ENCODE measurements at regions not wholly inside any gene's neighbourhood (a gene's known extent, or its start where the extent isn't known, plus 50 kb on each side); places are given as distances from the start of the nearest gene placed in this dataset.

DNA sequence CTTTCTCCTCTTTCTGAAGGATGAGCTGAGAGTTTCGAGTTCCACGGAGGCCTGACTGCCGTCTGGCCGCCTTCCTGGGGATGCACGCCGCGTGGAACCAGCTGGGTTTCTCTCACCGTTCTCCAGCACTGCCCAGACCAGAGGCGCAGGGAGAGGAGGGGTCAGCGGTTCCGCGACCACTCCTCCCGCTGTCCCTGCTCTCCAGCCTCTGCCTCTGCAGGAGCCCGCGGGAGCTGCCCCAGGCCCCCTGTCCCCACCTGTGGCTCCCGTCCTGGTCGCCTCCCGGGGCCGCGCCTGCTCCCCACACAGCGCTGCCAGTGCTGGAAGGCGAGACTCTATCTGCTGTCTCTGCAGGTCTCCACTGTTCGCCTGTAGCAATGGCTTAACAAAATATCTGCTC lies 106.8 kb upstream of the AFDN start:
- DNase-seq: no peak
- Histone ChIP-seq H3K9me3 (ENCODE audit: control insufficient read depth, low read length) (no peaks in the 10 kb centered on the region), H3K4me1 (ENCODE audit: control insufficient read depth, insufficient read depth, low read length, poor library complexity, severe bottlenecking) (no peaks in the 10 kb centered on the region), H3K36me3 (ENCODE audit: control insufficient read depth, insufficient read depth, low read length) (no peaks in the 10 kb centered on the region), H3K27ac (ENCODE audit: insufficient read depth, low read length, poor library complexity, severe bottlenecking) (no peak overlapping the region), H3K27me3 (replicated peaks; ENCODE audit: control insufficient read depth, insufficient read depth, low read length, poor library complexity, severe bottlenecking) (peaks cover 2% of the 10 kb centered on the region), H3K4me3 (ENCODE audit: insufficient read depth, low read depth, low read length, poor library complexity, severe bottlenecking) (no peak overlapping the region)

DNA sequence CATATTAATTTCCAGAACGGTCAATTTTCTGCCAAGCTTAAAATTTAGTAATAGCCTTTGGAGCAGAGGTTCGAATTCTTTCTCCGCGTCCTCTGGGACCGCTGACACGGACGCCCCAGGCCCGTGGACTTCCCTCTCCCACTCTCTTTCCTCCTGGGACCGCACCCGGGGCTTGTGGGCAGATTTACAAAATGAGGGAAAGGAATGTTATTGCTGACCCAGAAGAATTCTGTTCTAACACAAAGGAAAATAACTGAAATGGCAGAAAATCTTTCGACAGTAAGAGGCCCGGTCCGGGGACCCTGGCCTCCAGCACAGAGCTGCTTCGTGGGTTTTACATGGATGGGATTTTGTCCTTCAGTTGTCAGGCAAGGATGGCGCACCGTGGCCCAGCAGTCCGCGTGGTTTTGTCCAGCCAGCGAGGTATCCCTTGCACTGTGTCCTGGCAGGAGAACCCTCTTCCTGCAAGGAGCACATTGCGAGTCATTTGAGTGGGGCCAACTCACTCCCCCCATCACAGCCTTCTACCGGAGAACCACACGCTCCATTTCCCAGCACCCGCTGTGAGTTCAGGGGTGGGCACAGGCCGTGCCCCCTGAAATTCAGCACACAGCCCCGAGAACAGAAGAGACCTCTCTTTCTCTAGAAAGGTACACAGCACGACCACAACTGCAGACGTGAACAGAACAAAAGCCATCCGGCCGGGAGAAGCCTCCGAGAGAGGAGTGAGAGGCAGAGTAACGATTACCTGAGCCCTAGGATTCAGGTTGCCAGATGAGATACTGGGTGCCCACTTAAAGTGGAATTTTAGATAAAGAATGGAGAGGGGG lies 106.0 kb upstream of the AFDN start:
- peaks cover 1% of the 10 kb centered on the region for H3K27me3 ChIP-seq (replicated peaks; ENCODE audit: control insufficient read depth, insufficient read depth, low read length, poor library complexity, severe bottlenecking)
- no peak overlapping the region for H3K4me3 ChIP-seq (ENCODE audit: insufficient read depth, low read depth, low read length, poor library complexity, severe bottlenecking)
- no peaks in the 10 kb centered on the region for H3K9me3 ChIP-seq (ENCODE audit: control insufficient read depth, low read length)
- no peaks in the 10 kb centered on the region for H3K36me3 ChIP-seq (ENCODE audit: control insufficient read depth, insufficient read depth, low read length)
- DNase-seq: no peak
- no peaks in the 10 kb centered on the region for H3K4me1 ChIP-seq (ENCODE audit: control insufficient read depth, insufficient read depth, low read length, poor library complexity, severe bottlenecking)
- no peak overlapping the region for H3K27ac ChIP-seq (ENCODE audit: insufficient read depth, low read length, poor library complexity, severe bottlenecking)

DNA sequence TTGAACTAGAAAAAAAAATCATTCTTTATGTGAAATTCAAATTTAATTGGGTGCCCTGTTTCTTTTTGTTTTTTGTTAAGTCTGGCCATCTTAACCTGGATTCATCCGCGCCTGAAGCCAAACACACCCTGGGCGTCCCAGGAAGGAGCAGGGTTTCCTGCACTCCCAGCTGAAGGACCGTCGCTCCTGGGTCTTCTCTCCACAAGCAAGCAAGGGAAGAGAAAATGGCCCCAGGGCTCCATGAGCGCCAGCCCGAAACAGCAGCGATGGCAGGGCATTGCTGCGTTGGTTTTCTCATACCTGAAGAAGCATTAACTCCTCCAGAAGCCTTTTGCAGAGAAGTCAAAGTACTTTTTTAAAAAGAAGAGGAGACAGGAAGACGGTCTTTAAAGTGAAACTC lies 105.4 kb upstream of the AFDN start:
- Histone ChIP-seq H3K4me1 (ENCODE audit: control insufficient read depth, insufficient read depth, low read length, poor library complexity, severe bottlenecking) (no peaks in the 10 kb centered on the region), H3K27me3 (replicated peaks; ENCODE audit: control insufficient read depth, insufficient read depth, low read length, poor library complexity, severe bottlenecking) (no peaks in the 10 kb centered on the region), H3K4me3 (ENCODE audit: insufficient read depth, low read depth, low read length, poor library complexity, severe bottlenecking) (no peak overlapping the region), H3K36me3 (ENCODE audit: control insufficient read depth, insufficient read depth, low read length) (no peaks in the 10 kb centered on the region), H3K27ac (ENCODE audit: insufficient read depth, low read length, poor library complexity, severe bottlenecking) (no peak overlapping the region), H3K9me3 (ENCODE audit: control insufficient read depth, low read length) (no peaks in the 10 kb centered on the region)
- no peak for DNase-seq

DNA sequence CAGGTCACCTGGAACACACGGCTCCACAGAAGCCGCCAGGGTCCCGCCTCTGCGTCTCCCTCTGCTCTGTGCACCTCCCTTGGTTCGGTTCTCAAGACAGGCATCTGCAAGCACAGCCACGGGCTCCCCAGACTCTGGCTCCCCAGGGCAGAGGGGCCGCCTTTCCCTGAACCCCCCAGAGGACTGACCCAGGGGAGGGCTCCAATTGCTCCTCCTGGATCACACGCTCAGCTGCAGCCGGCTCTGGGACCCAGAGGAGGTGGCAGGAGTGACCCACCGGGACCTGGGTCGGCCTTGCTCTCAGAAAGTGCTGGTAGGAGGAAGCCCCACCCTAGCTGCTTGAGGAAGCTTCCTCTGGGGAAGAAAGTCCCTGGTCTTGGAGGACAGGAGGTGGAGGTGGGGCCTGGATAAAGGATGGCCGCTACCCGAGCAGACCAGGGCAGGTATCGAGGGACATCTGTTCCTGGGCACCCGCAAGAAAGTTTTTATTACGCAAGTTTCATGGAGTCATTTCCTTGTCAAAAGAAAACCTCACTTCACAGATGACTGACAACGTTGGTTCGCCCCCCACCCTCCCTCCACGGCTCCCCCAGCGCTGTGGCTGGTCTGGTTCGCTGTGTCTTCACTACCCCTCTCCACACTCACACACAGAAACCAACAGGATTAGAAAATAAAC lies 103.9 kb upstream of the AFDN start:
- Histone ChIP-seq H3K27ac (ENCODE audit: insufficient read depth, low read length, poor library complexity, severe bottlenecking) (no peak overlapping the region), H3K4me1 (ENCODE audit: control insufficient read depth, insufficient read depth, low read length, poor library complexity, severe bottlenecking) (no peaks in the 10 kb centered on the region), H3K27me3 (replicated peaks; ENCODE audit: control insufficient read depth, insufficient read depth, low read length, poor library complexity, severe bottlenecking) (no peaks in the 10 kb centered on the region), H3K4me3 (ENCODE audit: insufficient read depth, low read depth, low read length, poor library complexity, severe bottlenecking) (no peak overlapping the region), H3K36me3 (ENCODE audit: control insufficient read depth, insufficient read depth, low read length) (no peaks in the 10 kb centered on the region), H3K9me3 (ENCODE audit: control insufficient read depth, low read length) (no peaks in the 10 kb centered on the region)
- DNase-seq: no peak

DNA sequence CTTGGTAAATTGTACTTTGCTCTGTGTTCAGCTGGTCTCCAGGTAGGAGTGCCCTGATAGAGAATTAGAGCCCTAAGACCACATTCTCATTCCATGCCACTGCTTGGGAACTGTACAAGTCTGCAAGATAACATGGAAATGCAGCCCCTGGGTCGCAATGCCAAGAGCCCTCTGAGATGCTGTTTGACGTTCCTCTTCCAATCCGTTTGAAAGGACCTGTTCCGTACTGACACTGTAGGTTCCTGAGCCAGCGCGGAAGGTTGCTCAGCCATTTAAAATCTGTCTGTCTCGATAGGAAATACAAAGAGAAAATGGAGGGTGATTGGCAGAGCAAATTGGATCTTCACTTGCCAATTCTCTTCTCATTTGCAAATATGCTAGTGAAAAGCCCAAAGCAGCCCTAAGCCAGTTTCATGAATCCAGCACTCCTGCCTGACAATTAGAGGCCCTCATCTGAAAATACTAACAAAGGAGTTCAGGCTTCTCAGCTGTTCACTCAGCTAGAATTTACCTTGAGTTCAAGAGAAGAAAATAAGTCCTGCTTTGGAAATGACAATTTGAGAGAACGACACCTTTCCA lies 100.6 kb upstream of the AFDN start:
- Histone ChIP-seq H3K36me3 (ENCODE audit: control insufficient read depth, insufficient read depth, low read length) (no peaks in the 10 kb centered on the region), H3K4me3 (ENCODE audit: insufficient read depth, low read depth, low read length, poor library complexity, severe bottlenecking) (no peak overlapping the region), H3K9me3 (ENCODE audit: control insufficient read depth, low read length) (no peaks in the 10 kb centered on the region), H3K27ac (ENCODE audit: insufficient read depth, low read length, poor library complexity, severe bottlenecking) (no peak overlapping the region), H3K4me1 (ENCODE audit: control insufficient read depth, insufficient read depth, low read length, poor library complexity, severe bottlenecking) (no peaks in the 10 kb centered on the region), H3K27me3 (replicated peaks; ENCODE audit: control insufficient read depth, insufficient read depth, low read length, poor library complexity, severe bottlenecking) (no peaks in the 10 kb centered on the region)
- no peak for DNase-seq

DNA sequence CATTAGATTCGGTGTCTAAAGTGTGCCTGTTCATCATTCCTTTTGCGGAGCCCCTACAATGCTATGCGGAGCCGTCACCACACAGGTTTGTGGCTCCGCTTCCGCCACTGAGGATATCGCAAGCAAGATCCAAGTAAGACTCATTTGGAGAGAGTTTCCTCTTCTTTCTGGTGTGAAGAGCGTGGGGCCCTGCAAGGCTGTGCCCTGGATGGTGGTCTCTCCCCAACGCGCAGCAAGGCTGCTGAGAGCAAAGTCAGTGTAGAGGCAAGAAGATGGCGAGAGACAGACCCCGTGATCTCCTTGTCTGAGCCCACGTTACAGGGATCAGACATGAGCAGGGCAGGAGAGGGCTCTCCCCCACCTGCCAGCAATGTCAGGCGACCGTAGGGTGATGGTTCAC lies 96.3 kb upstream of the AFDN start:
- Histone ChIP-seq H3K4me1 (ENCODE audit: control insufficient read depth, insufficient read depth, low read length, poor library complexity, severe bottlenecking) (no peaks in the 10 kb centered on the region), H3K9me3 (ENCODE audit: control insufficient read depth, low read length) (no peaks in the 10 kb centered on the region), H3K36me3 (ENCODE audit: control insufficient read depth, insufficient read depth, low read length) (no peaks in the 10 kb centered on the region), H3K4me3 (ENCODE audit: insufficient read depth, low read depth, low read length, poor library complexity, severe bottlenecking) (no peak overlapping the region), H3K27me3 (replicated peaks; ENCODE audit: control insufficient read depth, insufficient read depth, low read length, poor library complexity, severe bottlenecking) (no peaks in the 10 kb centered on the region), H3K27ac (ENCODE audit: insufficient read depth, low read length, poor library complexity, severe bottlenecking) (no peak overlapping the region)
- DNase-seq: no peak

DNA sequence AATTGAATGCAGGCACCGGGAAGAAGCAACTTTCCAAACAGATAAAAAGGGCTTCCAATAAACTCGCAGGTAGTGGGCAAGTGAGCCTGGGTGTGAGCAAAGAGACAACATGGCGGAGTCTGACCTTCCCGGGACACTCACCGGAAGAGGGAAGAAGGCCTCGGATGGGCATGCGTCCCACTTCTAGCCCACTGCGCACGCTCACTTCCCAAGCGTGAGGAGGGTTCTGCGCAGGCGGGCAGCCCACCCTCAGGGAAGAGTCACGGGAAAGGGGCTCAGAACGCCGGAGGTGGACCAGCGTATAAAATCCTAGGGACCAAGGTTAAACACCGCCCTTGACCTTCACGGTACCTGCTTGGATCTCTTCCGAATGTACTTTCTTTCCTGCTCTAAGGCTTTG lies 95.5 kb upstream of the AFDN start:
- Histone ChIP-seq H3K27ac (ENCODE audit: insufficient read depth, low read length, poor library complexity, severe bottlenecking) (no peak overlapping the region), H3K4me1 (ENCODE audit: control insufficient read depth, insufficient read depth, low read length, poor library complexity, severe bottlenecking) (no peaks in the 10 kb centered on the region), H3K4me3 (ENCODE audit: insufficient read depth, low read depth, low read length, poor library complexity, severe bottlenecking) (no peak overlapping the region), H3K27me3 (replicated peaks; ENCODE audit: control insufficient read depth, insufficient read depth, low read length, poor library complexity, severe bottlenecking) (no peaks in the 10 kb centered on the region), H3K36me3 (ENCODE audit: control insufficient read depth, insufficient read depth, low read length) (no peaks in the 10 kb centered on the region), H3K9me3 (ENCODE audit: control insufficient read depth, low read length) (no peaks in the 10 kb centered on the region)
- no peak for DNase-seq

DNA sequence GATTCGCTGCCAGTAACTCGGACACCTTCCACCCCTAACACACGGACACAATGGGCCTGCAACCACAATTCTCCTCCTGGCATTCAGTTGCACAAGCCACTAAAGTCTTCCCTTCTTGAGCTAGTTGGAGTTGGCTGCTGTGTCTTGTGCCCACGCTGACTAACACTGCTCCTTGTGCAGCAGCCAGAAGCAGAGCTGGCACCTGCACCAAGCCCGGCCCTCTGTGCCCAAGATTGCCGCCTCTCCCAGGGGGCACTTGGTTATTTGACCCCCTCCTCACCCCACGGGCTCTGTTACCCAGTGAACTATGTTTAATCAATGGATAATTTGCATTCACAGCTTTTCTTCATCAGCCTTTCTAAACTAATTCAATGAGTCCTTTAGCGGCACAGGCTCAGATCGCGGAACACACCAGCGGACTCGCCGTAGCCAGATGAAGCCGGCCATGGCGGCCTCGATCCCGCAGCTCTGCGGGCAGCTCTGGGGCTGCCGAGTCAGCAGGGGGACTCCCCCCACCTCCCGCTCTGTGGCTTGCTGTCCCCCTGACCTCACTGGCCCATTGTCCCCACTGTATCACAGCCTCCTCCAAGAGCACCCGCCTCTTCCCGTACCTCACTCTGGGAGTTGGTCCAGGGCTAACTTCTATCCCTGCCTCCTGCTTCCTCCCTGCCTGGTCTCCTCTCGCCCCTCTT lies 94.8 kb upstream of the AFDN start:
- DNase-seq: no peak
- Histone ChIP-seq H3K4me3 (ENCODE audit: insufficient read depth, low read depth, low read length, poor library complexity, severe bottlenecking) (no peak overlapping the region), H3K27me3 (replicated peaks; ENCODE audit: control insufficient read depth, insufficient read depth, low read length, poor library complexity, severe bottlenecking) (no peaks in the 10 kb centered on the region), H3K4me1 (ENCODE audit: control insufficient read depth, insufficient read depth, low read length, poor library complexity, severe bottlenecking) (no peaks in the 10 kb centered on the region), H3K36me3 (ENCODE audit: control insufficient read depth, insufficient read depth, low read length) (no peaks in the 10 kb centered on the region), H3K27ac (ENCODE audit: insufficient read depth, low read length, poor library complexity, severe bottlenecking) (no peak overlapping the region), H3K9me3 (ENCODE audit: control insufficient read depth, low read length) (no peaks in the 10 kb centered on the region)

DNA sequence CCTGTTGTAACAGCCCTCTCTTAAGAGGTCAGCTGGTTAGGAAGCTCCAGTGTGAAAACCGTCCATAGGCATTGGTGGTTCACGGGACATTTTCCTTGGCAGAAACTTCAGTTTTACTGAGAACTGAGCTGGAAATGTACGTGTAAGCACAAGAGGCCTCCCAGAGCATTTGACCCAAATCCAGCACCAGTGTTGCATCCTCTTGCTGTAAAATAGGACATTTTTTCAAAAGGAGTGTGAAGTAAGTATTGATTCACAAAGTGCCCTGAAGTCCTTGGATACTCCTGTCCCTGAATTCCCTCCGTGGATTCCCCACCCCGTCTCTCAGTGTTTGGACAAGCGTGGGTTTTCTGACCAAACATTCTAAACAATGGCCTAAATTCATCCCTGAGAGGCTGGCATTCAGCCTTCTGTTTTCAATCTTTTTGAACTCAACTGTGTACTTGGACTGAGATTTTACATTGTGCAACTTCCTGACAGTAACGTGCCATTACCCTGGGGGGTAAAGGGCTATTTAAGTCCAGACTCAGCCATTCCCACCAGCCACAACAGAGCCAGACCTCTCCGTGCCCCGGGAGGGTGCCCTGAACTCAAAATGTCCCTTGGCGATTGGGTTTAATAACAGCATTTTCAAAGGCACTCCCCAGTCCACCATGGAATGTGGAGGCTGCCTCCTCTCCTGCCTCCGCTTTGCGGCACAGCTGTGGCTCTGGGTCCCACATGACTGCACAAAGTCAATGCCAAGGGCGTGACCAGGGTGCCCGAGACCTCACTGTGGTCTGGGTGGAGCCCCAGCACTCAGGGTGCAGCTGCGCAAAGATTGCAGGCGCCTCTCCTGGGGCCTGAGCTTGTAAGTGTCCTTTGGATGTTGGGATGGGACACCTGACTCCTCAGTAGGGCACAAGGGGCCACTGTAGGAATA lies 92.7 kb upstream of the AFDN start:
- Histone ChIP-seq H3K4me3 (ENCODE audit: insufficient read depth, low read depth, low read length, poor library complexity, severe bottlenecking) (no peak overlapping the region), H3K36me3 (ENCODE audit: control insufficient read depth, insufficient read depth, low read length) (no peaks in the 10 kb centered on the region), H3K4me1 (ENCODE audit: control insufficient read depth, insufficient read depth, low read length, poor library complexity, severe bottlenecking) (no peaks in the 10 kb centered on the region), H3K27me3 (replicated peaks; ENCODE audit: control insufficient read depth, insufficient read depth, low read length, poor library complexity, severe bottlenecking) (no peaks in the 10 kb centered on the region), H3K27ac (ENCODE audit: insufficient read depth, low read length, poor library complexity, severe bottlenecking) (no peak overlapping the region), H3K9me3 (ENCODE audit: control insufficient read depth, low read length) (no peaks in the 10 kb centered on the region)
- no peak for DNase-seq

Data from effector memory CD4-positive, alpha-beta T cell (primary cell).